ENCODE measurements at regions not wholly inside any gene's neighbourhood (a gene's known extent, or its start where the extent isn't known, plus 50 kb on each side); places are given as distances from the start of the nearest gene placed in this dataset.
A peak's percentile ranks its signal among the peaks of the same experiment; 100 is the strongest.

DNA sequence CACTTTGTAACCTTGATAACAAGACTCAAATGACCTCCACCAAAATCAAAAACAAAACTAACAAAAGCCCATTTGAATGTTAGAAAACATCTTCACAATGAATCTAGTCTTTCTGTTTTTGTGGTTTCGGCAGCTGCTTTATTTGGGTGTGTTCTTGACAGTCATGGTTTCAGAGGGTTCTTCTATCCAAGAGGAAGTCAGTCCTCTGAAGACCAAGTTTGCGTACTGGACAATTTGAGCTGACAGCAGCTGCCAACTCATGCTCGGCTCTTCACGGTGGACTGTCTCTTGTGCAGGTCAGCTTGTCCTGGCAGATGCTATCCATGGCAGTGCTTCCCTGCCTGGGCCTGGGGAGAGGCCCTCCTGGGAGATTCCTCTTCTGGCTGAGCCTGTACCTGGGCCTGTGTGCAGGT, 91.0 kb downstream of the TMEM17 start:
- TF ChIP-seq CTCF (IDR thresholded peaks at IDR 0.05): no peak
- TF ChIP-seq EZH2 (IDR thresholded peaks at IDR 0.05): no peak
- no peak for TF ChIP-seq EZH2phosphoT487 (IDR thresholded peaks at IDR 0.05)
- Histone ChIP-seq H4K20me1 (ENCODE audit: low read depth) (no peaks in the 10 kb centered on the region), H2AFZ (replicated peaks) (no peak overlapping the region), H3K4me2 (no peak overlapping the region), H3K27ac (no peak overlapping the region), H3K4me3 (no peak overlapping the region), H3K9me3 (ENCODE audit: low read depth) (no peaks in the 10 kb centered on the region), H3F3A (ENCODE audit: low read depth) (peaks cover 21% of the 10 kb centered on the region), H3K4me1 (peaks cover 17% of the 10 kb centered on the region), H3K27me3 (no peaks in the 10 kb centered on the region), H3K79me2 (ENCODE audit: low read depth) (no peaks in the 10 kb centered on the region), H3K9ac (no peak overlapping the region), H3K36me3 (no peaks in the 10 kb centered on the region)
- H3K9me3 Mint-ChIP-seq: peaks cover 7% of the 10 kb centered on the region
- H3K27ac Mint-ChIP-seq: no peak overlapping the region
- no peak for DNase-seq (ENCODE audit: low spot score)
- peaks cover 19% of the 10 kb centered on the region for H3K4me1 Mint-ChIP-seq
- H3K27me3 Mint-ChIP-seq (ENCODE audit: insufficient read depth, low read depth): peaks cover 3% of the 10 kb centered on the region
- H3K36me3 Mint-ChIP-seq: no peaks in the 10 kb centered on the region
- H3K4me3 Mint-ChIP-seq: no peak overlapping the region

- Mint-ChIP-seq H3K4me1 (peaks cover 28% of the 10 kb centered on the region), H3K27ac (no peak overlapping the region), H3K36me3 (no peaks in the 10 kb centered on the region), H3K4me3 (no peak overlapping the region), H3K27me3 (ENCODE audit: insufficient read depth, low read depth) (peaks cover 3% of the 10 kb centered on the region), H3K9me3 (no peaks in the 10 kb centered on the region)
- Histone ChIP-seq H3K9ac (no peak overlapping the region), H3F3A (ENCODE audit: low read depth) (peaks cover 23% of the 10 kb centered on the region), H4K20me1 (ENCODE audit: low read depth) (no peaks in the 10 kb centered on the region), H3K79me2 (ENCODE audit: low read depth) (no peaks in the 10 kb centered on the region), H3K27me3 (no peaks in the 10 kb centered on the region), H3K4me3 (no peak overlapping the region), H3K27ac (no peak overlapping the region), H3K4me2 (no peak overlapping the region), H3K9me3 (ENCODE audit: low read depth) (no peaks in the 10 kb centered on the region), H3K4me1 (peaks cover 28% of the 10 kb centered on the region), H3K36me3 (no peaks in the 10 kb centered on the region), H2AFZ (replicated peaks) (no peak overlapping the region)
- DNase-seq (ENCODE audit: low spot score): no peak
- no peak for TF ChIP-seq CTCF (IDR thresholded peaks at IDR 0.05)
- TF ChIP-seq EZH2phosphoT487 (IDR thresholded peaks at IDR 0.05): no peak
Measured at GRCh38 chr2:62413116-62413663, 92.8 kb downstream of the TMEM17 start.

- Mint-ChIP-seq H3K27me3 (ENCODE audit: insufficient read depth, low read depth) (peaks cover 3% of the 10 kb centered on the region), H3K27ac (no peak overlapping the region), H3K4me1 (peaks cover 28% of the 10 kb centered on the region), H3K4me3 (no peak overlapping the region), H3K9me3 (no peaks in the 10 kb centered on the region), H3K36me3 (no peaks in the 10 kb centered on the region)
- no peak overlapping the region for H2AFZ ChIP-seq (replicated peaks)
- no peaks in the 10 kb centered on the region for H3K27me3 ChIP-seq
- H3K9ac ChIP-seq: no peak overlapping the region
- no peak overlapping the region for H3K27ac ChIP-seq
- no peak overlapping the region for H3K4me2 ChIP-seq
- no peaks in the 10 kb centered on the region for H3K36me3 ChIP-seq
- no peak overlapping the region for H3K4me3 ChIP-seq
- no peaks in the 10 kb centered on the region for H3K9me3 ChIP-seq (ENCODE audit: low read depth)
- peaks cover 28% of the 10 kb centered on the region for H3K4me1 ChIP-seq
- H4K20me1 ChIP-seq (ENCODE audit: low read depth): no peaks in the 10 kb centered on the region
- peaks cover 23% of the 10 kb centered on the region for H3F3A ChIP-seq (ENCODE audit: low read depth)
- H3K79me2 ChIP-seq (ENCODE audit: low read depth): no peaks in the 10 kb centered on the region
- DNase-seq (ENCODE audit: low spot score): no peak
- TF ChIP-seq EZH2phosphoT487 (IDR thresholded peaks at IDR 0.05) (no peak), CTCF (IDR thresholded peaks at IDR 0.05) (peak; percentile 27)
Measured at GRCh38 chr2:62412347-62412742, 93.7 kb downstream of the TMEM17 start.
